HPDE6-E6E7 (cell line): ENCODE measurements at regions not wholly inside any gene's neighbourhood (a gene's known extent, or its start where the extent isn't known, plus 50 kb on each side); places are given as distances from the start of the nearest gene placed in this dataset.
"Not testable (repeated sequence)": the region's sequence is repeated elsewhere in the genome, so short reads cannot be mapped to it uniquely, and the experiment has no call there.

ENCODE experiments used
- DNase-seq: peaks from one replicate; pipeline ENCODE4 v3.0.0; 2011; ENCODE audit warnings: missing footprints; ENCODE audit errors: extremely low spot score

DNA sequence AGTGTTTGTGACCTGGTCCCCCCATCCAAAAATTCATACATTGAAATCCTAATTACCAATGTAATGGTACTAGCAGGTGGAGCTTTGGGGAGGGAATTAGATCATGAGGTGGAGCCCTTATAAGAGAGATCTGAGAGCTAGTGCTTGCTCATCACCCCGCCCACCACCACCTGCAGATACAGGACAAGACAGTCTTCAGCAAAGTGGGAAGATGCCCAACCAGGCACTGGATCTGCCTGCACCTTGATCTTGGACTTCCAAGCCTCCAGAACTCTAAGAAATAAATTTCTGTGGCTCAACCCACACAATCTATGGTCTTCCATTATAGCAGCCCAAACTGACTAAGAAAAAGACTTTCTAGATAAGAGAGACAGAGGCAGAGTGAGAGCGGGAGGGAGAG is 343.4 kb downstream of the LRRIQ3 start:
- DNase-seq: no peak

DNA sequence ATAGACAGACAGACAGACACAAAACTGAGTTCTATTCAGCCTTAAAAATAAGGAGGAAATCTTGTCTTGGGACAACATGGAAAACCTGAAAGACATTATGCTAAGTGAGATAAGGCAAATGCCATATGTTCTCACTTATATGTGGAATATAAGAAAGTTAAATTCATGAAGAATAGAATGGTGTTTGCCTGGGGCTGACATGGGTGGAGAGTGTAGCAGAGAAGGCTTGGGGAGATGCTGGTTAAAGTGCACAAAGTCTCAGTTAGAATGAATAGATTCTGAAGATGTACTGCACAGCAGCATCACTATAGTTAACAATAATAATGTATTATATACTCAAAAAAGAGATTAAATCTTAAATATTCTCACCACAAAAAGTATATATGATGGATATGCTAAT is 355.5 kb downstream of the LRRIQ3 start:
- DNase-seq: no peak

DNA sequence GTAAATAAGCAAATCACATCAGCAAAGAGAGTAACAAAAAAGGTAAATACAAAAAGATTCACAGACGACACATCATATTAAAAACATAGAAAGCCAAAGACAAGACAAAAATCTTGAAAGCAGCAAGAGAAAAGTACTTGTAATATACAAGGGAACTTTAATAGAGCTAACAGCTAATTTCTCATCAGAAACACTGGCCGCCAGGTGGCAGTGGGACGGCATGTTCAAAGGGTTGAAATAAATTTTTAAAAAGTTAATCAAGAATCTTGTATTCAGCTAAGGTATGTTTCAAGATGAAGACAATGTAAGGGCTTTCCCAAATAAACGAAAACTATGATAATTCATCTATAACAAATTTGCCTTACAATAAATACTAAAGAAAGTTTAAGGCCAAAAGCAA is 358.1 kb downstream of the LRRIQ3 start:
- no peak for DNase-seq

GRCh38 chr1:73832276-73833181 is 365.4 kb downstream of the LRRIQ3 start:
- DNase-seq: no peak

DNA sequence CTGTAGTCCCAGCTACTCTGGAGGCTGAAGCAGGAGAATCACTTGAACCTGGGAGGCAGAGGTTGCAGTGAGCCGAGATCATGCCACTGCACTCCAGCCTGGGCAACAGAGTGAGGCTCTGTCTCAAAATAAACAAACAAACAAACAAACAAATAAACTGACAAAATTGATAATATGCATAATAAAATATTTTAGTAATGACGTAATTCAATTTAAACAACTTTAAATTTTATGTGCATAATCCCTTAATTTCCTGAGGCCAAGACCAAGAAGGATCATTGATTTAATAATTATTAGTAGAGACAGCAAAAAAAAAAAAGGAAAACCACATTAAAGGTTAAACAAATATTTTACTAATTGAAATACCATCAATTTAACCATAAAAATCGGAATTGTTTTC is 370.7 kb downstream of the LRRIQ3 start:
- DNase-seq: not testable (repeated sequence)

GRCh38 chr1:73824065-73824464 is 373.9 kb downstream of the LRRIQ3 start:
- no peak for DNase-seq

- no peak for DNase-seq
Observed at GRCh38 chr1:73821520-73821919, 376.5 kb downstream of the LRRIQ3 start.

DNA sequence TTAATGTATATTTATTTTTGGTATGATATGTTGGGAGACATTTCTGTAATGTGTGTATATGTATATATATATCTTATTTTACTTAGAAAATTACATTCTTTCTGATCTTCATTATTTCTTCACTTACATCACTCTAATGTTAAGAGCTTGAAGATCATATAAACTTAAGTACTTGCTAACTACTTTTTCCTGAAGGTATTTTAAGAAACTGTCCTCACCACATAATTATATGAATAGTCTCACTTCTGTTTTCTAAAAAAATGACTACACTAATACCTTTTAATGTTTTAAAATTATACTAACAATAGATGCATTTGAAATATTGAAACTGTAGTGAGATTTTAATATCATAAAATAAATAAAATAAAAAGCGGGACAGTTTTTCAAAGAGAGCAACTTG is 377.1 kb downstream of the LRRIQ3 start:
- DNase-seq: no peak

- no peak for DNase-seq
Observed at GRCh38 chr1:73813716-73814115, 384.3 kb downstream of the LRRIQ3 start.

DNA sequence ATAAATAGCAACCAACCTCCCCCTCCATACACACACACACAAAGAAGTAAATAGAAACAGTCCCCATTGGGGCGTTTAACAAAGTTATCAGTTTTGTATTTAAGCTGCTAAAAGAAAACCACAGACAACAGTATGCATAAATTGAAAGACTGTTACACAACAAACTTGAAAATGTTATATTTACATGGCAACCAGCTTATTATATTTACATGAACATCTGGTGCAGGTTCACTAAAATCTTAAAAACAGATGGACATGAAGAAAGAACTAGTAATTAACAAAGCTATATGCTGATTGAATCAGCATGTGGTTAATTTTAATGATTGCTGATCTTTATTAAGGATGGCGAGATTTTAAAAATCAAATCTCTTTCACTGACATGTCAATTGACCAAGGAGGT is 384.7 kb downstream of the LRRIQ3 start:
- DNase-seq: no peak

GRCh38 chr1:73811798-73812197 is 386.2 kb downstream of the LRRIQ3 start:
- DNase-seq: no peak

DNA sequence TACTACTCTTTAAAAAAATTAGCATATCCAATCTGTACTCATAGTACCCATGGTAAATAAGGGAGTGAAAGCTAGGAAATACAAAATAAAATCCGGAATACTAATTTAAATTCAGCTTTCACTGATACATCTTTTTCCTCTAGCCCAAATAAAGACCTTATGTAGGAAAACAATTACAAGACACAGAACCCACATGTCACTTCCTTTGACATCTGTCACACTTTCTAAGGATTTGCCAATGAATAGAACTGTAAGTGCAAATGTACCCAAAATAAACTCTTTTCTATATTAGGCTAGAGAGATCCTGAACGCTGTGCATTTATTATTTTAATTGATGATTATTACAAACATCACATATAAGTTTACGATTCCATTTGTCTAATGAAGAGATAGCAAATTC is 393.0 kb downstream of the LRRIQ3 start:
- DNase-seq: no peak

- no peak for DNase-seq
Observed at GRCh38 chr1:73803380-73803779, 394.6 kb downstream of the LRRIQ3 start.

DNA sequence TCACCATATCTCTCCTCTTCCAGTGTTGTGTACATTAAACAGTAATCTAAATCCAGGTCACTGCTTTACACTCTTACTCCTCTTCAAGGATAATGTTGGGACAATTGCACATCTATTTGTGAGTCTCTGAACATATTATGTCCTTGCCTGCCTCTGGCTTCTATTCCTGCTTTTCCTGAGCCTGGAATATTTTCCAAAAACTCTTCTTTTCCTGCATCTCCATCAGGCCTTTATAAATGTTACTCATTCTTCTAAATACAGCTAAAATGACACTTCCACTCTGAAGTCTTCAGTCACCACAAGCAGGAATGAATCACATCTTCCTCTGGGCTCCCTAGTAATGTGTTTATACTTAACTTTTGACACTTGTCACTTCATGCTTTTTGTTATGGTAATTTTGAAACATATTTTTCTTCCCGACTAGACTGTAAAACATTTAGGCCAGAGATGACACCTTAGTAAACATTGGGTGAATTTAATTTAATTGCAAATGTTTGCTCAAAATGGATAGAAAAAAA is 396.0 kb downstream of the LRRIQ3 start:
- no peak for DNase-seq

DNA sequence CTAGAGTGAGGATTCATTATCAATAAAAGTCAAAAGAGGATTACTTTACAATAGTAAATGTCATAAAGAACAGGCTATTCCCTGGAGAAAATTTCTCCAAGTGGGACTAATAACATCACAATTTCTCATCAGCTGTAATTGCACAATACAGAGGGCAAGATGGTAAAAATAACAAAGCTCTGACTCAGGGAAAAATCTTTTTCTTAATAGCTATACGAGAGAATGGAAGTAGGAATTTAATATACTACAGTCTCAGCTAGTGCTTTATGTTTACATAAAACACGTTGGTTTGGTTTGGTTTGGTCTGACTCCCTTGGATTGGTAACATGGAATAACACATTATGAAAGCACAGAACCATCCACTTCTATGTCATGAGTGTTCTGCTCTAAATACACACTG is 397.6 kb downstream of the LRRIQ3 start:
- DNase-seq: peak; percentile 6

- DNase-seq: no peak
Observed at GRCh38 chr1:73789965-73790364, 408.0 kb downstream of the LRRIQ3 start.

- no peak for DNase-seq
Observed at GRCh38 chr1:73784026-73784425, 413.9 kb downstream of the LRRIQ3 start.

DNA sequence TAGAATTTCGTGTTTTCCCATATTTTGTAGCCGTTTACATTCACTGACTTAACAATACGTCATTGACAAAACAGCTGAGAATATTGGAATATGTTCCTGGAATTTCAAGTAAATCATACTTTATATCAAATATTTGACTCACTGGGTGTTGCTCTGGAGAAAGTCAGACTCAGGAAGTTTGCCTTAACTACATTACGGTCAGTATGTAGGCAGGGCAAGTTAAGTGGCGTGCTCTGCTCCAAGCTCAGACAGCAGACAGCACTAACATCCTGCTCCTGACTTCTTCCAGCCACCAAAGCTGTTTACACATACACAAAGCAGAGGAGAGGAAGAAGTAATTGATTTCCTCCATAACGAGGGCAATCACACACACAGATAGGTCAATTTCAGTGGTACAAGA is 414.6 kb downstream of the LRRIQ3 start:
- no peak for DNase-seq

DNA sequence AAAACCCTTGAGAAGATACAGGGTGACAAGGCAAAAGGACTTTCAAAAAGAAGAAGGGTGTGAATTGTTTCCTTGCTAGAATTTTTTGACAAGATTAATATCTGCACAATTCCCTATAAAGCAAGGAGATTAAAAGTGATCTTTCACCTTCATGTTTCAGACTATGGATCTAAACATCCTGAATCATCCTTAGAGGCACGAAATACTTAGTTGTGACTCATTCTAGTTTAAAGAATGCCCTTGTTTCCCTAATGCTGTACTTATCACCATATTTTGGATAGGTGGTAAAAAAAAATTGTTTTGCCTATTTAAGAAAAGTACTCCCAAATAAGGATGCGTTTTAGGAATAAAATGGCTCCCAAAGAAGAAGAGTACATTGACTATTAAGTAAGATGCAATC is 415.1 kb downstream of the LRRIQ3 start:
- DNase-seq: no peak

GRCh38 chr1:73781251-73781650 is 416.7 kb downstream of the LRRIQ3 start:
- no peak for DNase-seq

GRCh38 chr1:73778471-73778870 is 419.5 kb downstream of the LRRIQ3 start:
- DNase-seq: no peak

DNA sequence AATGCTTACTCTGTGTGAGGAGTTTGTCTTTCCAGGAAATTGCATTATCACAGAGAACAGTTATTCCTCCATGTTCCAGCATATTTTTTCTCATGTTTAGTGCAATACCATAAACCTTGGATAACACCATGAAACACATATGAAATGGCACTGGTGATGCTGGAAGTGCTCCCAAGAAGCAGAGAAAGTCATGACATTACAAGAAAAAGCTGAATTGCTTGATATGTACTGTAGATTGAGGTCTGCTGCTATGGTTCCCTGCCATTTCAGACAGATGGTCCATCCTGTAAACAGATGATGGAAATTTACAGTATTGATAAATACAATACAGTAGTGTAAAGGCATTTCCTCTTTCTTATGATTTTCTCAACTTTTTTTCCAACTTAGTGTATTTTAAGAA is 422.1 kb downstream of the LRRIQ3 start:
- no peak for DNase-seq

- no peak for DNase-seq
Observed at GRCh38 chr1:73772941-73773340, 425.0 kb downstream of the LRRIQ3 start.

GRCh38 chr1:73771396-73771795 is 426.6 kb downstream of the LRRIQ3 start:
- no peak for DNase-seq
